Stimulated activated CD8-positive, alpha-beta memory T cell treated with anti-CD3 and anti-CD28 coated beads, Interleukin-4, amount 100 ng/mL, for 24 hours (primary cell): ENCODE measurements at regions not wholly inside any gene's neighbourhood (a gene's known extent, or its start where the extent isn't known, plus 50 kb on each side); places are given as distances from the start of the nearest gene placed in this dataset.

ENCODE experiments used
- DNase-seq: peaks from one replicate; pipeline ENCODE4 v3.0.0-alpha.2; 2020; ENCODE audit warnings: low read depth

DNA sequence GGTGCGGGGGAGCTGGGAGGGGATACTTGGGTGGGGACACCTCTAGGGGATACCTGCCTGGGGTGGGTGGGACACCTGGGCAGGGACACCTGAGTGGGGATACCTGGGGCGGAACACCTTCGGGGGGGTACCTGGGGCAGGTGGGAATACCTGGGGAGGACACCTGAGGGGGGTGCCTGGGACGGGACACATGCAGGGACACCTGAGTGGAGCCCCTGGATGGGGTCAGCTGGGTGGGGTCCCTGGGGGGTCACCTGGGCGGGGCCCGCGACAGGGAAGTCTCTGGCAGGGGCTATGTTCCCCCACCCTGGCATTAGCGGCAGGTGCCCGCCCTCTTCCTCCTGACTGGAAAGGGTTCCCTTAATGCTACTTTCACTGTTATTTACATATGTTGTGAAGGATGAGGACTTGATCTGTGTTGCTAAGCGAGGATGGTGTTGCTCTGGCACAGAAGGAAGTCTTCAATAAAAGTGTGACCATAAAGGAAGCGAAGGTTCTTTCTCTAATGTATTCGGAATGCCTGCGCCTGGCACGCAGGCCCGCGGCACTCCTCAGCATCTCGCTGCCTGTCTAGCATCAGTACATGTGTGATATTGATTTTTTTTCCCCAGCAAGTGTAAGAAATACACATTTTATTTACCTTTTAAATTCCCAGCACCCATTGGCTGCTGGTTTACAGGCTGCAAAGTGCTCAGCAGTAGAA, 801.7 kb downstream of the BRD1 start:
- DNase-seq, result no peak

DNA sequence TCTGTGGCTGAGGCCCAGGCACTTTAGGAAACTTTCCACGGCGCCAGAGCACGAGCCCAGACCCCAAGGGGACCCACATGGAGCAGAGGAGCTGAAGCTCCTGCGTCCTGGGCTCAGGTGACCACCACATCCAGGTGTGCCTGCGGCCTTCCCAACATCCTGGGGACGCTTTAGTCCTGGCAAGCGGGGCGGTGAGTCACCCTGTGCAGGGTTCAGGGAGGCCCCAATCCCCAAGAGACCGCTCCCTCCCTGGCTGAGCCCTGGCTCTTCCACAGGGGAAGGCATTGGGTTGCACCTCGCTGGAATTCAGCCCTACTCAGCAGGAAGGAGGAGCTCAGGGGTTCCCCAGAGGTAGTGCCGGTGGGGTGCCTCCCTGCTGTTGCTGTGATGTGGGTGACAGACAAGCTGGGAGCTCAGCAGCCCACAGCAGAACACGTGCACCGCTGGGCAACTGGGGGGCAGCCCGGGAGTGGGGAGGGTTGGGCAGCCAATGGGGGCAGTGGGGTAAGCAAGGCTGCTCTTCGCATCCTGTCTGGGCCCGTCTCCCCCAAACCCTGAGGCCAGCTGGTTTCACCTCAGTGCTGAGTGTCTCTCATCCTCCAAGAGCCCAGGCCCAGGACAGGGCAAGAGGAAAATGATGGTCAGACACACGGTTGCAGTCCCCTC, 802.8 kb downstream of the BRD1 start:
- no peak for DNase-seq

DNA sequence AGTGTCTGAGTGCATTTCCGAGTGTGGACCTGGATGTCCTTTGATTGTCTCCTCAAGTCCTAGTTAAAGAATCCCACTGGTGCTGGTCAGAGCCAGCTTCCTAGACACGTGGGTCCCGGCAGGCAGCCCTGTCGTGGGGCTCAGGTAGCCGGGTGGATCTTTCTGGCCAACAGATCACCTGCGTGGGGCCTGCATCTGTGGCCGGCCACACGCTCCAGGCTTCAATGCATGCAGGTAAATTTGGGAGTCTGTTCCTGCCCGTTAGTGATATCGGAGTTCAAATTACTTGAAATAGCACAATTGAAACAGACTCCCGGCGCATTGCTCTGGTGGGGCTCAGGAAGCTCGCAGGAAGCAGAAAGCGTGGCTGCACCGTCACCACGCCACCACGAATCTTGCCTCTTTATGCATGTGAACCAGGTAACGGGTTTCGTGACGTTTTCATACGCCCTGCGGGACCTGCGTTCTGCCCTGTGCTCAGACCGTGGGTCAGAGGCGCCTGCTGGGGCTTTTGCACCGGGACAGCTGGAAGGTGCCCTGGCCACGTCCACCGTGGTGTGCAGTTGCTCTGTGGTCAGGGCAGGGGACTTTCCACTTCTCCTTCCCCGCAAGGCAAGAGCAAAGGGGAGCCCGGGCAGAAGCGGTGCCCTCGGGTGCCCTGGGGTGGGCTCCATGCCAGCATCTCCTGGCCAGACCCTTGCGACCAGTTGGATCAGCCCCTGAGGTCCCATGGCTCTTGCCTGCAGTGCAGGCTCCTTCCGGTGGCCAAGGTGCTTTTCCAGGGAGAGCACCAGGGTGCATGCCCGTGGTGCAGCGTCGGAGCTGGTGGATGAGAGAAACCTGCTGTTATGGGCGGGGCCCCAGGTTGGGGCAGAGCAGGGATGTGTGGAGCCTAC, 803.5 kb downstream of the BRD1 start:
- DNase-seq, result no peak

- DNase-seq, result no peak
Measured at GRCh38 chr22:49023161-49023878, 804.4 kb downstream of the BRD1 start.

GRCh38 chr22:49022816-49023160, 804.9 kb downstream of the BRD1 start:
- DNase-seq, result no peak

GRCh38 chr22:49021926-49022815, 805.5 kb downstream of the BRD1 start:
- DNase-seq, result no peak

DNA sequence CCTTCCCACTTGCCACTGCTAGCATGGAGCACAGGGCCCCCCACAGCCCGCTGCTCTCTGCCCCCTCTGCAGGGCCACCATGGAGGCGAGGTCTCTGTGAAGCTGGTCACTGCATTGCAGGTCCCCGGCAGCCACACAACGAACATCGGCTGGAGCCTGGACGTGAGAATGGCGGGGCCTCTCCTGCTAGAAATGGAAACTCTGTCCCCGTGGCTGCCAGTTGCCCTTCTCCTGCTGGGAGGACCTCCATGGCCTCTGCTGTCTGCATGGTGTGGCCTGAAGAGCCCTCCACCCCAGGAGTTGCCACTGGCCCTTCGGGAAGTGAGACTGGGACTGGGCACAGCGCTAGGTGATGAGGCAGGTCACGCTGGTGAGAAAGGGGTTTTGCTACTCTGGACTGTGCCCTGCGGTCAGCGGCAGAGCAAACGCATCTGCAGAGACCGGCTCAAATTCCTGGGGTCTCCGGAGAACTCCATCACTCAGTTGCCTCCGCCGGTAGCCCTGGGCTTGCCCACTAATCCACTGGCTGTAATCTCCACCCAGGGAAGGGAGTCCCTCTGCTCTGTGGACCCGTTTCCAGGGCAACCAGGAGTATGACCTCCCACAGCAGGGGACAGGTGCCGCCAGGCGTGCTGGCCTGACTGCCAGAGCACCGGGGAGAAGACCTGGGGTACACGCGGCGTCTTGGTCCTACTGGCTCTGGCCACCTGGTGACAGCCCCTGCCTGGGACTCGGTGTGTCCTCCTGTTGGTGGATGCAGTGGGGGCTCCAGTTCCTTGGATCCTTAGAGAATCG, 806.3 kb downstream of the BRD1 start:
- DNase-seq, result no peak

DNA sequence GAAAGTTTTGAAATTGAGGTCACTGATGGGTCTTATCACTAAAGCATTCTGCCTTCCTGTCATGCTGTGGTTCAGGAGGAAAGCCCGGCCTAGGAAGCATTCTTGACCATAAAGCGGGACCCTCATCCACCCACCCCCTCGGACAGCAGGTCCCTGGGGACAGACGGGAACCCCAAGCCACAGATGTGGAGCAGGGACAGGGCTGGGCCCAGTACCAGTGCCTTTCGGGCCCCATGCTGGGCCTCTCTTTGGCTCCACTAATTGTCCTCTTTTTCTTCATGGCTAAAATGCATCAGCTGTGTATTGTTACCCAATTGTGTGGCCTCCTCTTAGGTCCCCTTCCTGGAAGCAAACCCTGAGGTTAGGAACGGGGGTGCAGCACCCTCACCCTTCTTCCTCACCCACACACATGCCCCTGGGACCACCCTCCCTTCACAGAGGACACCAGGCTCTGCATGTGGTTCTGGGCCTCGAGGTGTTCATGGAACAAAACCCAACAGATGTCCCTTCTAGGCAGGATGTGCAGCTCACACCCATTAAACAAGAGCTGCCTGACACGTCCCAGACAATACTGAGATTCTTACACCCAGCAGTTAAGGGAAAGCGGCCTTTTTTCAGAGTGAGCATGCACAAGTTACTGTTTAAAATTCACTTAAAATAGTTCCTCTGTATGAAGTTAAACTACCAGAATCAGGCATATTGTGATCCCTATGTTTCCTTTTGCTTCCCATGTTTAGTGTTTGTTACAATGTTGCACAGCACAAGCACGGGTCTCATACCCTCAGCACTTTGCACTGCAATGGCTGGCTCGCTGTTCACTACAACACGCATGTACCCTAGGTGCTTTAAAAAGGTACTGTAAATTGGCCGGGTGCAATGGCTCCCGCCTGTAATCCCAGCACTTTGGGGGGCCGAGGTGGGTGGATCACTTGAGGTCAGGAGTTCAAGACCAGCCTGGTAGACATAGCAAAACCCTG, 807.6 kb downstream of the BRD1 start:
- DNase-seq, result no peak

GRCh38 chr22:49018601-49019000, 809.1 kb downstream of the BRD1 start:
- DNase-seq, result no peak

DNA sequence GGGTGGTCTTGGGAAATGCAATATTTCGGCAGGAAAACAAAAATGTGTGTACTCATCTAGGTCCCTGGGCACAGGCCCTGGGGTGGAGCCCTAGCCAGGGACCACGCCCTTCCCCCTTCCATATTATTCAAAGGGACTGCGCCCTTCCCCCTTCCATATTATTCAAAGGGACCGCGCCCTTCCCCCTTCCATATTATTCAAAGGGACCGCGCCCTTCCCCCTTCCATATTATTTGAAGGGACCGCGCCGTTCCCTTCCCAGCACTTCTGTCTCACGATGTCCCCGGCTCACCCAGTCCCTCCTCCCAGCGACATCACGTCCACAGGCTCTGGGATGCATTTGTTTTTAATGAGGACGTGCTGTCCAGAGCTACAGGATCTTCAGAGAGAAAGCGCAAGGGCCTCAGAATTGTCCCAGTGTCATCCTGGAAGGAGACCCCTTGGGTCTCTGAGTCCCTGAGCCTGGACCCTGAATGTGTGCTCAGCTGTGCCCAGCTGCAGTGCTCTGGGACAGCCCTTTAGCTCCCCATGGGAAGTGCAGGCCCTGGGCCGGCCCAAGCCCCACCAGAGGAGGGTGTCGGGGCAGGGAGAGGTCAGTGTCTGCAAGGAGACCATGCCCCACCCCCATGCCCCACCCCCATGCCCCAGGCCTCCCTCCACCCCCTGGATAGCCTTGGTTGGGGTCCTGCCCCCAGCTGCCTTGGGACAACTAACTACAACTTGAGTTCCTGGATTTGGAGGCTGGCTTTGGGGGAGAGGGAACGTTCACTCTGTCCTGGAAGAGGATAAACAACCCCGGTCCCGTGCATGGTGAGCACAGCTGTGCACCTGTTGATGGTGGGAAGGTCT, 810.0 kb downstream of the BRD1 start:
- DNase-seq, result no peak

DNA sequence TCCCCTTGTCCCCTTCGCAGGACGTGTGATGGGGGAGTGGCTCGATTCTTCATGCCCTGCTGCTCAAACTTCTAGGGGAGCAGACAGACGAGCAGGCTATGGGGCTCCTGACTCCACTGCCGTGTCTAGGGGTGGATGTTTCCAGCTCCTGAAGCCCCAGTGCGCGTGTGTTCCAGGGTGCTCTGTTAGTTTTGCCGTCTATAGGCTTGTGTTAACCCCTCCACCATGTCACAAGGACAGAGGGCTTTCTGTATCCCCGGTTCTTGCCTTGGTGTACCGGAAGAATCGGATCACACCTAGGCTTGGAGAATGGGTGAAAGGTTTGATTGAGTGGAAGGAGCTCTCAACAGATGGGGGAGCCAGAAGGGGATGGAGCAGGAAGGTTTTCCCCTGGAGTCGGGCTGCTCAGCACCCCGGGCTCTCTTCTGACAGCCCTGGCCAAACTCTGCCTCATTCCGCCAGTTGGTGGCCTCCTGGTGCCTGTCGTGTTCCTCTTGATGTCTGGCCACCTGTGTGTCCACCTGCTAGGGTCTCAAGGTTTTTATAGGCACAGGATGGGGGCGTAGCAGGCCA, 810.7 kb downstream of the BRD1 start:
- DNase-seq, result no peak

DNA sequence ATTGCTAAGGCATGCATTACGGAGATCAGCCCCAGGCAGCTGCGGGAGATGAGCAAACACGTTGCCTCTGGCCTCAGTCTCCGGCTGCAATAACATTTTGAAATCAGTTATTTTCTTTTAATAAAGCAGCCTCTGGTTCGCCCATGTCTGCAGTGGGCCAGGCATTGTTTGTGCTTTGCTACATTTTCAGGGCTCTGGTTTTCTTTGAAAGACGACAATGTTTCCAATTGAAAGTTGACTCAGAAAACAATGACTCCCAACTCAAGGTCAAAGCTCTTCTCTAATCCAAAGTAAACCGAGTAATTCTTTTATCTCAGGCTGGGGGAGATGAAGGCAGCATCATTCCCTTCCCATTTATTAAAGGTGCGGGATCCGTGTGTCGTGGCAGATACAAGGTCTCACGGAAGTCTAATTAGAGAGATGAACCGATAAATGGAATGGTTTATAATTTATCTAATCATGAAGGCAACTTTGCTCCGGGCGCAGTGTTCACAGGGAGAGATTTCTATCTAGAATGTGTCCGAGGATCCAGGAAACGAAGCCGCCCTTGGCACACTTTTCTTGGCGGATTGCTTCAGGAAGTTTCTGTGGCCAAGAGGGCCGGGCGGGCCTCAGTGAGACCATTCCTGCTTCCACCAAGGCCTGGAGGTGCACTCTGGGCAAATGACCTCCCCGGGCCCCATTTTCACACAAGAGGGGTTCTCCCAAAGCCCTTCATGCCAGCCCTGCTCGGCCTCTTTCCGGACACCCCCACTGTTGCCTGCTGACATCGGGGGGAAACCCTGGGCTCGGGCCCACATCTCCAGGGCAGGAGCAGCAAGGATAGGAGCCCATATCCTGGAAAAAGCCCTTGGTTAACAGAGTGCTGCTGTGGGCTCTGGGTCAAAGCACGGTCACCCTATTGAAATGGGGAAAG, 811.4 kb downstream of the BRD1 start:
- no peak for DNase-seq

- no peak for DNase-seq
Measured at GRCh38 chr22:49015459-49015858, 812.2 kb downstream of the BRD1 start.

DNA sequence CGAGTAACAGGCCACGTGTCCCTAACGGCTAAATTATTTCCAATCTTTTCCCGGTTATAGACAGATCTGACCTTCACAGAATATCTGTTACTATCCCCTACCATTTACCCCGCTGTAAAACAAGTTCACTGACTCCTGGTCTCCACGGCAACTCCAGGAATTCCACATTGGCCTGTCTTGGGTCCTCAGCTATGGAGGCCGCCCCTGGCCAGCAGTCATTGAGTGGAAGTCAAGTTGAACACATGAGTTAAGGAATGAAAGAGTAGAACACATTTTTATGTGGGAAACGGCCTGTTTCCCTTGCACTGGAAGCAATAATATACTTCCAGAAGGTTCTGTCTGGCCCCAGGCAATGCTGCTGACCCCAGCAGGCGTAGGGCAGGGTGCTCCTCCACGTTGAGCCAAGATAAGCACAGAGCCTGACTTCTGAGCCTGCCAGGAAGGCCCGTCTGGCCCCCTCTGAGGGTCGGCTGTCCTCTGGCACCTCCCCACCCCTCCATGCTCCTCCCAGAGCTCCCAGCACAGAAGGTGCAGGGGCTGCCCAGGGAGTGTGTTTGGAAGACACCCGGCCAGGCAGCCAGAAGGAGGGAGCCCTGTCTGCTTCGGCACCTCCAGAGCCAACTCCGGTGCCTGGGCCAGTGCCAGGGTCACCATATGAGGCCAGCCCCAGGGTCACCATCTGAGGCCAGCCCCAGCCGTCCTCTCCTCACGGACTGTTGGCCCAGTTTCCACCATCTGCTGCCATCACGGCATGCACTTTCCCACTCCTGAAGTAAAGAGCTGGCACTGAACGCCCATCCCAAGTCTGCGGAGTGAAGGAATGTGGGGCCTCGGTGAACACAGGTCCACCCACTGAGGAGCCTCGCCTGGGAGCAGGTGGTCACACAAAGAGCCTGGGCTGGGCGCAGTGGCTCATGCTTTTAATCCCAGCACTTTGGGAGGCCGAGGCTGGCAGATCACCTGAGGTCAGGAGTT, 813.2 kb downstream of the BRD1 start:
- no peak for DNase-seq

- DNase-seq, result no peak
Measured at GRCh38 chr22:49013707-49014106, 814.0 kb downstream of the BRD1 start.
